ENCODE measurements at regions not wholly inside any gene's neighbourhood (a gene's known extent, or its start where the extent isn't known, plus 50 kb on each side); places are given as distances from the start of the nearest gene placed in this dataset.

DNA sequence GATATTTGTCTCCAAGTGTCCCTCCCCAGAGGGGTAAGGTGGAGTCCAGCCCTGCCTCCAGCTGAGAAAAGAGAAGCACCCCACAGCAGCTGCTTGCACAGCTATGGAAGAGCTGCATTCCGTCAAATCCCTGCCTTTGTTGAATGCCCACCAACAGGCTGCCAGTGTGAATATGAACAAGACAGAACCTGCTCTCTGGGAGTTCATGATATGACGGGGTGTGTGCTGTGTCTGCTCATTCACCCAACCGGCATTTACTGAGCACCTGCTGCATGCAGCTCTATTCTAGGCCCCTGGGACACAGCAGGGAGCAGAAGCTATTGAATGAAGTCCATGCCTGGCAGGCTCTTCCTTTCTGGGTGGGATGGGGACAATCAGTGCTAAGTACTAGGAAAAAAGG is 238.8 kb downstream of the GADD45G start:
- no peaks in the 10 kb centered on the region for H3K79me2 ChIP-seq (ENCODE audit: insufficient read depth)
- no peaks in the 10 kb centered on the region for H3K9me3 ChIP-seq
- no peaks in the 10 kb centered on the region; a peak in 1 of 4 replicates for H3K4me1 ChIP-seq (ENCODE audit: control insufficient read depth in 1 of 2, insufficient read depth in 2 of 2, low read depth in 1 of 2, low read length in 1 of 2)
- H3F3A ChIP-seq (replicated peaks; ENCODE audit: insufficient read depth): no peaks in the 10 kb centered on the region
- no peak for TF ChIP-seq FOXJ3 (CRISPR knock-in tag; IDR thresholded peaks at IDR 0.05)
- no peak for TF ChIP-seq TEAD4 (IDR thresholded peaks at IDR 0.05; ENCODE audit: borderline replicate concordance, insufficient read depth)
- no peak overlapping the region for H3K4me2 ChIP-seq
- ChIA-PET CTCF (no interaction called here), POLR2A (no interaction called here)
- DNase-seq: no peak
- no peak overlapping the region for H3K27ac ChIP-seq (ENCODE audit: low read depth in 2 of 2, low read length in 1 of 2)
- no peaks in the 10 kb centered on the region for H4K20me1 ChIP-seq (ENCODE audit: insufficient read depth)
- no peak overlapping the region for H3K9ac ChIP-seq
- H3K36me3 ChIP-seq (replicated peaks in 1 of 2; ENCODE audit: control insufficient read depth in 1 of 2, insufficient read depth in 2 of 2, low read length in 1 of 2): no peaks in the 10 kb centered on the region
- H2AFZ ChIP-seq (ENCODE audit: low read depth): no peak overlapping the region
- no peaks in the 10 kb centered on the region for H3K9me2 ChIP-seq
- H3K27me3 ChIP-seq (ENCODE audit: insufficient read depth): no peaks in the 10 kb centered on the region
- 39% methylated on average over 3 of the region's 3 CpGs for WGBS (ENCODE audit: low lambda C conversion rate)
- no peak overlapping the region for H3K4me3 ChIP-seq (ENCODE audit: low read depth in 2 of 2, low read length in 1 of 2)

DNA sequence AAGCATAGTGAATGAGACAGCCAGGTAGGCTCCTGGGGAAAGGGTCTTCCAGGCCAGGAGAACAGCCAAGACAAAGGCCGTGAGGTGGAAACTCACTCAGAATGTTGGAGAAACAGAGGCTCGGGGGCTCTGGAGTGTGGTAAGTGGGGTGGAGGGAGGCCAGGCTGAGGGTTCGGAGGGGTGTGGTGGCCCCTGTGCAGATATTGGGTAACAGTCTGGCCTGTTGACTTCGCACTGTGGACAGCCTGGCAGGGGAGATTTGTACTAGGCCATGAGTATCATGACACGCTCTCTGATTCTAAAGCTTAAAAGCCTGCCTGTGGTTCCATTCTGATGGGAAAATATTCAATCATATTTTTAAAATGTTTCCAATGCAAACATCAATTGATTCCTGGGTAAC is 239.3 kb downstream of the GADD45G start:
- no peaks in the 10 kb centered on the region for H3K27me3 ChIP-seq (ENCODE audit: insufficient read depth)
- no peak overlapping the region for H3K27ac ChIP-seq (ENCODE audit: low read depth in 2 of 2, low read length in 1 of 2)
- no peaks in the 10 kb centered on the region for H3F3A ChIP-seq (replicated peaks; ENCODE audit: insufficient read depth)
- CTCF ChIA-PET: no interaction called here
- H3K4me3 ChIP-seq (ENCODE audit: low read depth in 2 of 2, low read length in 1 of 2): no peak overlapping the region
- no peaks in the 10 kb centered on the region for H3K9me2 ChIP-seq
- no peaks in the 10 kb centered on the region for H3K9me3 ChIP-seq
- no peaks in the 10 kb centered on the region for H3K36me3 ChIP-seq (replicated peaks in 1 of 2; ENCODE audit: control insufficient read depth in 1 of 2, insufficient read depth in 2 of 2, low read length in 1 of 2)
- no peaks in the 10 kb centered on the region for H3K79me2 ChIP-seq (ENCODE audit: insufficient read depth)
- no peak overlapping the region for H3K4me2 ChIP-seq
- H2AFZ ChIP-seq (ENCODE audit: low read depth): no peak overlapping the region
- H3K4me1 ChIP-seq (ENCODE audit: control insufficient read depth in 1 of 2, insufficient read depth in 2 of 2, low read depth in 1 of 2, low read length in 1 of 2): no peaks in the 10 kb centered on the region; a peak in 1 of 4 replicates
- H3K9ac ChIP-seq: no peak overlapping the region
- TF ChIP-seq RXRA (IDR thresholded peaks at IDR 0.05; ENCODE audit: borderline replicate concordance, low read depth): no peak
- no peak for TF ChIP-seq RCOR1 (IDR thresholded peaks at IDR 0.05; ENCODE audit: low read length)
- no peak for TF ChIP-seq EZH2phosphoT487 (IDR thresholded peaks at IDR 0.05; ENCODE audit: borderline replicate concordance, low read depth)
- TF ChIP-seq, protein P1, sequence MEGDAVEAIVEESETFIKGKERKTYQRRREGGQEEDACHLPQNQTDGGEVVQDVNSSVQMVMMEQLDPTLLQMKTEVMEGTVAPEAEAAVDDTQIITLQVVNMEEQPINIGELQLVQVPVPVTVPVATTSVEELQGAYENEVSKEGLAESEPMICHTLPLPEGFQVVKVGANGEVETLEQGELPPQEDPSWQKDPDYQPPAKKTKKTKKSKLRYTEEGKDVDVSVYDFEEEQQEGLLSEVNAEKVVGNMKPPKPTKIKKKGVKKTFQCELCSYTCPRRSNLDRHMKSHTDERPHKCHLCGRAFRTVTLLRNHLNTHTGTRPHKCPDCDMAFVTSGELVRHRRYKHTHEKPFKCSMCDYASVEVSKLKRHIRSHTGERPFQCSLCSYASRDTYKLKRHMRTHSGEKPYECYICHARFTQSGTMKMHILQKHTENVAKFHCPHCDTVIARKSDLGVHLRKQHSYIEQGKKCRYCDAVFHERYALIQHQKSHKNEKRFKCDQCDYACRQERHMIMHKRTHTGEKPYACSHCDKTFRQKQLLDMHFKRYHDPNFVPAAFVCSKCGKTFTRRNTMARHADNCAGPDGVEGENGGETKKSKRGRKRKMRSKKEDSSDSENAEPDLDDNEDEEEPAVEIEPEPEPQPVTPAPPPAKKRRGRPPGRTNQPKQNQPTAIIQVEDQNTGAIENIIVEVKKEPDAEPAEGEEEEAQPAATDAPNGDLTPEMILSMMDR (IDR thresholded peaks at IDR 0.05): no peak
- TF ChIP-seq, protein P2, sequence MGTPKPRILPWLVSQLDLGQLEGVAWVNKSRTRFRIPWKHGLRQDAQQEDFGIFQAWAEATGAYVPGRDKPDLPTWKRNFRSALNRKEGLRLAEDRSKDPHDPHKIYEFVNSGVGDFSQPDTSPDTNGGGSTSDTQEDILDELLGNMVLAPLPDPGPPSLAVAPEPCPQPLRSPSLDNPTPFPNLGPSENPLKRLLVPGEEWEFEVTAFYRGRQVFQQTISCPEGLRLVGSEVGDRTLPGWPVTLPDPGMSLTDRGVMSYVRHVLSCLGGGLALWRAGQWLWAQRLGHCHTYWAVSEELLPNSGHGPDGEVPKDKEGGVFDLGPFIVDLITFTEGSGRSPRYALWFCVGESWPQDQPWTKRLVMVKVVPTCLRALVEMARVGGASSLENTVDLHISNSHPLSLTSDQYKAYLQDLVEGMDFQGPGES (IDR thresholded peaks at IDR 0.05; ENCODE audit: low read depth, low read length): no peak
- TF ChIP-seq YY1 (IDR thresholded peaks at IDR 0.05; ENCODE audit: low read depth): no peak
- TF ChIP-seq GABPA (IDR thresholded peaks at IDR 0.05; ENCODE audit: low read depth): no peak
- TF ChIP-seq REST (IDR thresholded peaks at IDR 0.05; ENCODE audit: low read depth, low read length): no peak
- TF ChIP-seq FOXM1 (IDR thresholded peaks at IDR 0.05; ENCODE audit: low read depth): no peak
- TF ChIP-seq ELF1 (IDR thresholded peaks at IDR 0.05): no peak
- no peak for TF ChIP-seq SIN3A (IDR thresholded peaks at IDR 0.05; ENCODE audit: borderline replicate concordance, low read depth, low read length)
- no peak for DNase-seq
- WGBS (ENCODE audit: low lambda C conversion rate): 54% methylated on average over 5 of the region's 5 CpGs
- POLR2A ChIA-PET: no interaction called here
- no peaks in the 10 kb centered on the region for H4K20me1 ChIP-seq (ENCODE audit: insufficient read depth)

All from SK-N-SH (cell line).